Fibroblast of peridontal ligament (primary cell): ENCODE measurements at regions not wholly inside any gene's neighbourhood (a gene's known extent, or its start where the extent isn't known, plus 50 kb on each side); places are given as distances from the start of the nearest gene placed in this dataset.
A peak's percentile ranks its signal among the peaks of the same experiment; 100 is the strongest.

Experiments
- DNase-seq: peaks from one replicate; pipeline ENCODE4 v3.0.0-alpha.2; 2010; ENCODE audit errors: extremely low read depth

GRCh38 chr6:80433010-80433672, 326.7 kb downstream of the BCKDHB start:
- no peak for DNase-seq

GRCh38 chr6:80425089-80425823, 318.8 kb downstream of the BCKDHB start:
- DNase-seq, result peak; percentile 100

- DNase-seq, result no peak
Measured at GRCh38 chr6:80411486-80411885, 305.0 kb downstream of the BCKDHB start.

DNA sequence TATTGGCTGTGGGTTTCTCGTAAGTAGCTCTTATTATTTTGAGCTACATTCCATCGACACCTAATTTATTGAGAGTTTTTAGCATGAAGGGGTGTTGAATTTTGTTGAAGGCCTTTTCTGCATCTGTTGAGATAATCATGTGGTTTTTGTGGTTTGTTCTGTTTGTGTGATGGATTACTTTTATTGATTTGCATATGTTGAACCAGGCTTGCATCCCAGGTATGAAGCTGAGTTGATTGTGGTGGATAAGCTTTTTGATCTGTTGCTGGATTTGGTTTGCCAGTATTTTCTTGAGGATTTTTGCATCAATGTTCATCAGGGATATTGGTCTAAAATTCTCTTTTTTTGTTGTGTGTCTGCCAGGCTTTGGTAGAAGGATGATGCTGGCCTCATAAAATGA, 301.5 kb downstream of the BCKDHB start:
- peak; percentile 23 for DNase-seq

DNA sequence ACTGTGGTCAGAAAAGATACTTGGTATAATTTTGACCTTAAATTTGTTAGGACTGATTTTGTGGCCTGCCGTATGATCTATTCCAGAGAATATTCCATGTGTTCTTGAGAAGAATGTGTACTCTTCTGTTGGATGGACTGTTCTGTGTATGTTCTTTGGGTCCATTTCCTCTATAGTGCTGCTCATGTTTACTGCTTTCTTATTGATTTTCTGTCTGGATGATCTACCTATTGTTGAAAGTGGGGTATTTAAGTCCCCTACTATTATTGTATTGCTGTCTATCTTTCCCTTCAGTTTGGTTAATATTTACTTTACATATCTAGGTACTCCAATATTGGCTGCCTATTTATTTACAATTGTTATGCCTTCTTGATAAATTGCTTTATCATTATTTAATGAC, 298.4 kb downstream of the BCKDHB start:
- peak; percentile 32 for DNase-seq

GRCh38 chr6:80403365-80403764, 296.9 kb downstream of the BCKDHB start:
- no peak for DNase-seq

DNA sequence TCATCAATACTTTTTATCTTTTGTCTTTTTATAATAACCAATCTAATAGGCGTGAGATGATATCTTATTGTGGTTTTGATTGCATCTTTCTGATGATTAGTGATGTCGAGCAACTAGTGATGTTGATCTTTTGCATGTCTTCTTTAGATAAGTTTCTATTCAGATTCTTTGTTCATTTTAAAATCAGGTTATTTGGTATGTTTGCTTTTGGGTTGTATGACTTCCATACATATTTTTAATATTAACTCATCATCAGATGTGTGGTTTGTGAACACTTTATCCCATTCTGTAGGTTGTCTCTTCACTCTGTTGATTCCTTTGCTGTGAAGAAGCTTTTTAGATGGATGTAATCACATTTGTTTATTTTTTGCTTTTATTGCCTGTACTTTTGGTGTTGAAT, 295.8 kb downstream of the BCKDHB start:
- peak; percentile 10 for DNase-seq
